ENCODE measurements at regions not wholly inside any gene's neighbourhood (a gene's known extent, or its start where the extent isn't known, plus 50 kb on each side); places are given as distances from the start of the nearest gene placed in this dataset.
A peak's percentile ranks its signal among the peaks of the same experiment; 100 is the strongest.

- Mint-ChIP-seq H3K4me3 (no peak overlapping the region), H3K36me3 (ENCODE audit: low read depth) (no peaks in the 10 kb centered on the region), H3K9me3 (peaks cover under 1% of the 10 kb centered on the region), H3K4me1 (ENCODE audit: low read depth) (peaks cover 3% of the 10 kb centered on the region), H3K27ac (no peak overlapping the region), H3K27me3 (no peaks in the 10 kb centered on the region)
- intact Hi-C loops (cut with micrococcal nuclease), result no loop called here
- no peak for TF ChIP-seq CTCF (IDR thresholded peaks at IDR 0.05)
- DNase-seq (no peak), ATAC-seq (no peak)
- POLR2A ChIA-PET, result no interaction called here
- CTCF ChIA-PET, result no interaction called here
Observed at GRCh38 chr2:12407160-12407559, 309.6 kb upstream of the TRIB2 start.

GRCh38 chr2:12412898-12413305 lies 303.8 kb upstream of the TRIB2 start:
- intact Hi-C loops (cut with micrococcal nuclease), result loop anchor here (5.0 to 10.0 kb wide), 3 partner anchors 89 to 592 kb away; partner anchors contain the start of gene TRIB2
- ATAC-seq, result peak; percentile 98
- Mint-ChIP-seq H3K27ac (peak overlapping the region; percentile 47), H3K4me1 (ENCODE audit: low read depth) (peaks cover 26% of the 10 kb centered on the region), H3K27me3 (no peaks in the 10 kb centered on the region), H3K4me3 (no peak overlapping the region), H3K36me3 (ENCODE audit: low read depth) (no peaks in the 10 kb centered on the region), H3K9me3 (no peaks in the 10 kb centered on the region)
- peak; percentile 70 for DNase-seq
- ChIA-PET CTCF (interaction anchor here (1.1 to 4.7 kb wide), 3 partner anchors 11 to 594 kb away, joined by 3 to 27 read pairs (median 5); partner anchors contain the start of gene TRIB2), POLR2A (no interaction called here)
- TF ChIP-seq CTCF (IDR thresholded peaks at IDR 0.05), result no peak

GRCh38 chr2:12415536-12415935 lies 301.2 kb upstream of the TRIB2 start:
- intact Hi-C loops (cut with micrococcal nuclease), result loop anchor here (10.0 kb wide), 1 partner anchor 589 kb away; no protein-coding TSS in a partner anchor
- H3K36me3 Mint-ChIP-seq (ENCODE audit: low read depth), result no peaks in the 10 kb centered on the region
- H3K27me3 Mint-ChIP-seq, result no peaks in the 10 kb centered on the region
- no peak overlapping the region for H3K4me3 Mint-ChIP-seq
- CTCF ChIA-PET, result interaction anchor here (0.6 to 4.7 kb wide), 2 partner anchors 302 to 308 kb away, joined by 3 to 27 read pairs; partner anchors contain the start of gene TRIB2
- ATAC-seq, result no peak
- H3K4me1 Mint-ChIP-seq (ENCODE audit: low read depth), result peaks cover 30% of the 10 kb centered on the region
- POLR2A ChIA-PET, result interaction anchor here (1.2 kb wide), 1 partner anchor 15 kb away, joined by 3 read pairs; no protein-coding TSS in a partner anchor
- no peak for DNase-seq
- no peak for TF ChIP-seq CTCF (IDR thresholded peaks at IDR 0.05)
- no peaks in the 10 kb centered on the region for H3K9me3 Mint-ChIP-seq
- no peak overlapping the region for H3K27ac Mint-ChIP-seq

- peak; percentile 67 for DNase-seq
- Mint-ChIP-seq H3K4me3 (no peak overlapping the region), H3K36me3 (ENCODE audit: low read depth) (no peaks in the 10 kb centered on the region), H3K4me1 (ENCODE audit: low read depth) (peaks cover 30% of the 10 kb centered on the region), H3K27ac (no peak overlapping the region), H3K27me3 (no peaks in the 10 kb centered on the region), H3K9me3 (no peaks in the 10 kb centered on the region)
- ChIA-PET CTCF (interaction anchor here (4.7 kb wide), 1 partner anchor 300 kb away, joined by 27 read pairs; the partner anchor contains the start of gene TRIB2), POLR2A (no interaction called here)
- ATAC-seq, result no peak
- intact Hi-C loops (cut with micrococcal nuclease), result loop anchor here (10.0 kb wide), 1 partner anchor 588 kb away; no protein-coding TSS in a partner anchor
- peak; percentile 41 for TF ChIP-seq CTCF (IDR thresholded peaks at IDR 0.05)
Observed at GRCh38 chr2:12416600-12416999, 300.1 kb upstream of the TRIB2 start.

GRCh38 chr2:12417786-12418185 lies 298.9 kb upstream of the TRIB2 start:
- Mint-ChIP-seq H3K4me1 (ENCODE audit: low read depth) (peaks cover 21% of the 10 kb centered on the region), H3K27me3 (no peaks in the 10 kb centered on the region), H3K4me3 (no peak overlapping the region), H3K9me3 (no peaks in the 10 kb centered on the region), H3K27ac (no peak overlapping the region), H3K36me3 (ENCODE audit: low read depth) (no peaks in the 10 kb centered on the region)
- DNase-seq (no peak), ATAC-seq (no peak)
- intact Hi-C loops (cut with micrococcal nuclease), result loop anchor here (10.0 kb wide), 1 partner anchor 587 kb away; no protein-coding TSS in a partner anchor
- ChIA-PET CTCF (no interaction called here), POLR2A (interaction anchor here (0.6 kb wide), 1 partner anchor 845 kb away, joined by 3 read pairs; no protein-coding TSS in a partner anchor)
- no peak for TF ChIP-seq CTCF (IDR thresholded peaks at IDR 0.05)

Data from activated CD8-positive, alpha-beta T cell treated with anti-CD3 and anti-CD28 coated beads for 36 hours (primary cell).